Thymus (tissue), 11 donors: ENCODE measurements at regions not wholly inside any gene's neighbourhood (a gene's known extent, or its start where the extent isn't known, plus 50 kb on each side); places are given as distances from the start of the nearest gene placed in this dataset.

ENCODE experiments used
- DNase-seq, 9 donors: peaks; one replicate each; pipeline ENCODE4 v3.0.0-alpha.2; 2013; ENCODE audit warnings: low spot score in 9 of 9, low read depth in 6 of 9, missing footprints in 1 of 9
- H3K27ac ChIP-seq, 2 donors: one replicate each; pipeline ENCODE4 v1.5.1; 2013; ENCODE audit warnings: control low read depth in 1 of 2, low read depth in 1 of 2, low read length in 1 of 2, mild to moderate bottlenecking in 1 of 2, moderate library complexity in 1 of 2
- H3K27me3 ChIP-seq, 2 donors: one replicate each; pipeline ENCODE4 v1.5.1; 2013; ENCODE audit warnings: low read length in 1 of 2; ENCODE audit not compliant: control insufficient read depth in 2 of 2, insufficient read depth in 1 of 2
- H3K36me3 ChIP-seq, 2 donors: one replicate each; pipeline ENCODE4 v1.5.1; 2013; ENCODE audit warnings: low read length in 1 of 2, mild to moderate bottlenecking in 1 of 2, moderate library complexity in 1 of 2; ENCODE audit not compliant: control insufficient read depth in 2 of 2, insufficient read depth in 2 of 2
- H3K4me1 ChIP-seq, 2 donors: one replicate each; pipeline ENCODE4 v1.5.1; 2013; ENCODE audit warnings: low read length in 2 of 2; ENCODE audit not compliant: control insufficient read depth in 2 of 2, insufficient read depth in 2 of 2
- H3K4me3 ChIP-seq, 2 donors: one replicate each; pipeline ENCODE4 v1.5.1; 2013; ENCODE audit warnings: low read length in 2 of 2, control low read depth in 1 of 2, mild to moderate bottlenecking in 1 of 2
- H3K9me3 ChIP-seq, 2 donors: one replicate each; pipeline ENCODE4 v1.5.1; 2013; ENCODE audit warnings: low read length in 1 of 2, mild to moderate bottlenecking in 1 of 2; ENCODE audit not compliant: control insufficient read depth in 2 of 2, insufficient read depth in 1 of 2
- WGBS: extraction: QIAGEN DNeasy Blood & Tissue Kit; methylation state at CpG from one replicate; pipeline ENCODE4 v1.1.7; 2013; 5-methylcytosine and 5-hydroxymethylcytosine counted together
- donor health status: healthy.

DNA sequence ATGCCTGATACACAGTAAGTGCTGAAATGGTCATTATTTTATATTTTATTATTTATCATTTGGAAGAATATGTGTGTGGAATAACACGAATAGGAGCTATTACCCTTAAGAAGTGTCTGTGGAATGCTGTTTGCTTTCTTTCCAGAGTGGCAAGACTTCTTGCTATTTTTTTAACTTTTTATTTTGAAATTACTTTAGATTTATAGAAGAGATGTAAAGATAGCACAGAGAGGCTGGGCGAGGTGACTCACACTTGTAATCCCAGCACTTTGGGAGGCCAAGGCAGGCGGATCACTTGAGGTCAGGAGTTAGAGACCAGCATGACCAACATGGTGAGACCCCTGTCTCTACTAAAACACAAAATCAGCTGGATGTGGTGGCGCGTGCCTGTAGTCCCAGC lies 58.9 kb upstream of the PAX6 start:
- H3K4me3 ChIP-seq = no peak overlapping the region
- no peaks in the 10 kb centered on the region for H3K36me3 ChIP-seq
- DNase-seq = no peak
- no peaks in the 10 kb centered on the region for H3K4me1 ChIP-seq
- 94% methylated on average over 5 of the region's 5 CpGs for WGBS
- H3K9me3 ChIP-seq = no peaks in the 10 kb centered on the region
- peaks cover 0 to 17% of the 10 kb centered on the region in 2 donors for H3K27me3 ChIP-seq
- H3K27ac ChIP-seq = no peak overlapping the region

- no peak for DNase-seq
- Histone ChIP-seq H3K9me3 (no peaks in the 10 kb centered on the region), H3K4me1 (no peaks in the 10 kb centered on the region), H3K27me3 (peaks cover 0 to 7% of the 10 kb centered on the region in 2 donors), H3K36me3 (no peaks in the 10 kb centered on the region), H3K4me3 (no peak overlapping the region), H3K27ac (no peak overlapping the region)
- 75% methylated on average over 12 of the region's 12 CpGs for WGBS
Observed at GRCh38 chr11:31865606-31866300, 54.6 kb upstream of the PAX6 start.

GRCh38 chr11:31863170-31863832 lies 52.2 kb upstream of the PAX6 start:
- DNase-seq = no peak
- no peak overlapping the region for H3K27ac ChIP-seq
- no peaks in the 10 kb centered on the region for H3K4me1 ChIP-seq
- H3K27me3 ChIP-seq = peaks cover 0 to 7% of the 10 kb centered on the region in 2 donors
- no peaks in the 10 kb centered on the region for H3K9me3 ChIP-seq
- H3K4me3 ChIP-seq = no peak overlapping the region
- WGBS = 85% methylated on average over 7 of the region's 7 CpGs
- no peaks in the 10 kb centered on the region for H3K36me3 ChIP-seq

- H3K36me3 ChIP-seq = no peaks in the 10 kb centered on the region
- no peaks in the 10 kb centered on the region for H3K4me1 ChIP-seq
- DNase-seq = no peak
- 93% methylated on average over 3 of the region's 3 CpGs for WGBS
- H3K4me3 ChIP-seq = no peak overlapping the region
- no peak overlapping the region for H3K27ac ChIP-seq
- H3K27me3 ChIP-seq = peaks cover 0 to 7% of the 10 kb centered on the region in 2 donors
- H3K9me3 ChIP-seq = no peaks in the 10 kb centered on the region
Observed at GRCh38 chr11:31861011-31861410, 49.9 kb upstream of the PAX6 start.
